ENCODE measurements at regions not wholly inside any gene's neighbourhood (a gene's known extent, or its start where the extent isn't known, plus 50 kb on each side); places are given as distances from the start of the nearest gene placed in this dataset.

DNA sequence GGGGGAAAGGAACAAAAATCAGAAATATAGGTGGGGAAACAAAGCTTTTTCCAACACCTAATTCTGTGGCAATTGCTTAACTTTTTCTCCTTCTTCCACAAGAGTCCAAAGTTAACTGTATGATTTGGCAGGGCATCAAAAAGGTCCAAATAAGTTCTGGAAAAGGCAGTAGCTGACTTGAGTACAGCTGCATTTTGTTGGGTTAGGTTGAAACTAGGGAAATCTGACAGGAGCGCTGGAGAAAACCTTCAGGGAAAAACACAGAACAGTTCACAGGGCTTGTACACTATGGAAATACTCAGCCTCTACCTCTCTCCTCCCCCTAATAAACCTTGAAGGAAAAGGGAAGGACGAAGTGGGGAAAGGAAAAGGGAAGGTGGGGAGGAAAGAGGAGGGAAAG lies 438.6 kb downstream of the ZEB2 start:
- no peak overlapping the region for H3K4me3 ChIP-seq (replicated peaks; ENCODE audit: low read depth, low read length)
- TF ChIP-seq, protein P1, sequence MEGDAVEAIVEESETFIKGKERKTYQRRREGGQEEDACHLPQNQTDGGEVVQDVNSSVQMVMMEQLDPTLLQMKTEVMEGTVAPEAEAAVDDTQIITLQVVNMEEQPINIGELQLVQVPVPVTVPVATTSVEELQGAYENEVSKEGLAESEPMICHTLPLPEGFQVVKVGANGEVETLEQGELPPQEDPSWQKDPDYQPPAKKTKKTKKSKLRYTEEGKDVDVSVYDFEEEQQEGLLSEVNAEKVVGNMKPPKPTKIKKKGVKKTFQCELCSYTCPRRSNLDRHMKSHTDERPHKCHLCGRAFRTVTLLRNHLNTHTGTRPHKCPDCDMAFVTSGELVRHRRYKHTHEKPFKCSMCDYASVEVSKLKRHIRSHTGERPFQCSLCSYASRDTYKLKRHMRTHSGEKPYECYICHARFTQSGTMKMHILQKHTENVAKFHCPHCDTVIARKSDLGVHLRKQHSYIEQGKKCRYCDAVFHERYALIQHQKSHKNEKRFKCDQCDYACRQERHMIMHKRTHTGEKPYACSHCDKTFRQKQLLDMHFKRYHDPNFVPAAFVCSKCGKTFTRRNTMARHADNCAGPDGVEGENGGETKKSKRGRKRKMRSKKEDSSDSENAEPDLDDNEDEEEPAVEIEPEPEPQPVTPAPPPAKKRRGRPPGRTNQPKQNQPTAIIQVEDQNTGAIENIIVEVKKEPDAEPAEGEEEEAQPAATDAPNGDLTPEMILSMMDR (IDR thresholded peaks at IDR 0.05; ENCODE audit: low read depth, low read length, missing control alignments) = no peak
- DNase-seq (ENCODE audit: extremely low read depth, low read depth) = no peak

DNA sequence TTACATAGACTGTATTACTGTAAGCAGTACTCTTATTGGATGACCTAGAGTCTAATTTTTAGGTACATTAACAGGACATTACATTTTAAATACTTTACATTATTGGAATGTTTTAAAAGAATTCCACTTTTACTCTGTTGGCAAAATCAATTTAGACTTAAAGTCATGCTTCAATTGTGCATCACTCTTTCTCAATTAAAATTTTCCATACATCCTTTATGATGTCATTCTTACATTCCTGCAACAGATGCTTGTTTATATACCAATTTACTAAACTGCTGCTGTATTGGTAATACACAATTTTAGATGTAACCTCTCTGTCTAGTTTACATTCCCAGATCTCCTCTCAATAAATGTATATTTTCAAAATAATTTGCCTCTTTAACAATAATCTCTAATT lies 440.1 kb downstream of the ZEB2 start:
- TF ChIP-seq, protein P1 (IDR thresholded peaks at IDR 0.05; ENCODE audit: low read depth, low read length, missing control alignments) = no peak
- no peak overlapping the region for H3K4me3 ChIP-seq (replicated peaks; ENCODE audit: low read depth, low read length)
- DNase-seq (ENCODE audit: extremely low read depth, low read depth) = no peak

DNA sequence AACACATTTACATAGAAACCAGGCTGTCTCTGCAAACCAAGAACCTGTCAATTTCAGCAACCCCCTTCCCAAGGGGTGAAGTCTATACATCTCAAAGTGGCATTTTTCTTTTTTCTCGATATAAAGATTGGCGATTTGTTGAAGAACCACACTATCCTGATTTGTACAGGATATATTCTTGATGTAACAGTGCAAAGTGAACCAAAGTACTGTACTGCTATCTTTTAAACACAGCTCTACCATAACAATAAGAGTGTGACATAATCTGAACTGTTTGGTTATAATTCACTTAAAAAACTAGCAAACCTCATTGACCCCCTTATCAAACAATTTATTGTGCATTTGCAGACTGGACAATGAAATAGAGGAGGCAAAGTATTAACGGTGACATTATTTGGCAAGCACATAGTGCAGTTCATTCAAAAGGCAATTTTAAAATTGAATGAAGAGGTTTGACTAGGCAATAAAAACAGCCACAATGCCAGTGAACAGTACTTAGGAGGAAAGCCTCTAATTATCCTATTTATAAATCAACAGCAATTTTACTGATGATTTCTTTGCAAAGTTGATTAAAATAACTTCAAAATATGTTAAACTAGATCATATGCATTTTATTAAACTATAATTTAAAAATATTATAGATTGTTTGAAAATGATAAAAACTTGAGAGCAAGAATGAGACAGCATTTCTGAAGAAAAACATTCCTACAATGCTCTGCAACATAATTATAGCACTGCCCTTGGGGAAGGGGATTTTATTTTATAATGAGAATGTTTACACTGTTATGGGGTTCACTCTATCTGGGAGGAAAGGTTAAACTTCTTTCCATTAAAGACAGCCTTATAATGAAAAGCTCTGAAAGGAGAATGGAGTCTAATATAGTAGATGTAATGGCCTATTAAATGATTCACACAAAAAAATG lies 440.9 kb downstream of the ZEB2 start:
- TF ChIP-seq, protein P1 (IDR thresholded peaks at IDR 0.05; ENCODE audit: low read depth, low read length, missing control alignments) = no peak
- no peak overlapping the region for H3K4me3 ChIP-seq (replicated peaks; ENCODE audit: low read depth, low read length)
- DNase-seq (ENCODE audit: extremely low read depth, low read depth) = no peak

- no peak overlapping the region for H3K4me3 ChIP-seq (replicated peaks; ENCODE audit: low read depth, low read length)
- TF ChIP-seq, protein P1 (IDR thresholded peaks at IDR 0.05; ENCODE audit: low read depth, low read length, missing control alignments) = no peak
- DNase-seq (ENCODE audit: extremely low read depth, low read depth) = no peak
Measured at GRCh38 chr2:144078106-144078505, 441.8 kb downstream of the ZEB2 start.

DNA sequence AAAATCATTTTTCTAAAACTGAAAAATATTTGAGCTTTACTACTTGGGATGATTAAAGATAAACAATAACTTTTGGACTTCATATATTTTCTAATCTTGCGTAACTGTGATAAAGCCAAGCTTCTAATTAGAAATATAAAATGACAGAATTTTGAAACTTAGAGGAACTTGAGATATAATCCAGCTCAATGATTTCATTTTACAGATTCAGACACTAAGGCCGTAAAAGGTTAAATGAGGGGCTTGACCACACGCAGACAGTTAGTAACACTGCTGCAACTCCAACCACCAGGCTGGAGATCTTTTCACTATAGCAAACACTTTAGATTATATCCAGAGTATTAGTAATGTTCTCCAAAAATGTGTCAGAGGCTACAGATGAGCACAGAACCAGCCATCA lies 445.5 kb downstream of the ZEB2 start:
- DNase-seq (ENCODE audit: extremely low read depth, low read depth) = no peak
- TF ChIP-seq, protein P1 (IDR thresholded peaks at IDR 0.05; ENCODE audit: low read depth, low read length, missing control alignments) = no peak
- no peak overlapping the region for H3K4me3 ChIP-seq (replicated peaks; ENCODE audit: low read depth, low read length)

DNA sequence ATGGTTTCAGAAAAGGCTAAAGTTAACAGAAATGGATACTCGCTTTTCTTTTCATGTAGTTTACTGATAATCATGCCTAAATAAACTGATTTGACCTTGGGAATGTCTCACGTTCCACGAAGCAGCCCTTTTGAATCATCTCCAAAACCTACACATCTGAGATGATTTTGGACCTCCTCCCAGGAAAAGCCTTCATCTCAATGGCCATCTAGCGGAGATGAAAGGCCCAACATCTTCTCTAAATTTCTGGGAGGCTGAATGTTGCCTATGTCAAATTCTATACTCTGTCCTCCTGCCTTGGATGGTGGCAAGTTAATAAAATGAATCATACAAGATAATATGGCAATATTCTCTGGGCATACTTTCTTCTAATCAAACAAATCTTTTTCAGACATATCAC lies 448.5 kb downstream of the ZEB2 start:
- no peak for DNase-seq (ENCODE audit: extremely low read depth, low read depth)
- no peak overlapping the region for H3K4me3 ChIP-seq (replicated peaks; ENCODE audit: low read depth, low read length)
- TF ChIP-seq, protein P1 (IDR thresholded peaks at IDR 0.05; ENCODE audit: low read depth, low read length, missing control alignments) = peak; percentile 19
